ENCODE measurements at regions not wholly inside any gene's neighbourhood (a gene's known extent, or its start where the extent isn't known, plus 50 kb on each side); places are given as distances from the start of the nearest gene placed in this dataset.
"Not testable (repeated sequence)": the region's sequence is repeated elsewhere in the genome, so short reads cannot be mapped to it uniquely, and the experiment has no call there.

DNA sequence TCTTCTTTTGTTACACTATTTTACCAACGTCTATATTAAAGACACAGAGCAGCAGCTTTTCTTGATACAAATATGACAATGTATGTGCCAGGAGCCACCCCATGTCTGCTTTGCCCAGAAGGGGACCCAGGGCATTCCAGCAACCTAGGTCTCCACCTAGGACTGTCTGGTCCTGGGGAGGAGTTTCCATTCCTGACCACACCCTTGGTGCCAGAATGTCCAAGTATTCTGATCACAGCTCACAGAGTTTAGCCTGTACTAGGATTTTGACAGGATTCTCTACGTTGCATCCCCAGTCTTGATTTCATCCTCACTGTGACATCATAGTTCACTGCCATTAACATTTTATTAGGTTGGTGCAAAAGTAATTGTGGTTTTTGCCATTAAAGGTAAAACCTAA is 224.7 kb downstream of the SREK1 start:
- no peak overlapping the region for H3K4me3 ChIP-seq (ENCODE audit: low read depth, low read length)
- TF ChIP-seq, protein P1, sequence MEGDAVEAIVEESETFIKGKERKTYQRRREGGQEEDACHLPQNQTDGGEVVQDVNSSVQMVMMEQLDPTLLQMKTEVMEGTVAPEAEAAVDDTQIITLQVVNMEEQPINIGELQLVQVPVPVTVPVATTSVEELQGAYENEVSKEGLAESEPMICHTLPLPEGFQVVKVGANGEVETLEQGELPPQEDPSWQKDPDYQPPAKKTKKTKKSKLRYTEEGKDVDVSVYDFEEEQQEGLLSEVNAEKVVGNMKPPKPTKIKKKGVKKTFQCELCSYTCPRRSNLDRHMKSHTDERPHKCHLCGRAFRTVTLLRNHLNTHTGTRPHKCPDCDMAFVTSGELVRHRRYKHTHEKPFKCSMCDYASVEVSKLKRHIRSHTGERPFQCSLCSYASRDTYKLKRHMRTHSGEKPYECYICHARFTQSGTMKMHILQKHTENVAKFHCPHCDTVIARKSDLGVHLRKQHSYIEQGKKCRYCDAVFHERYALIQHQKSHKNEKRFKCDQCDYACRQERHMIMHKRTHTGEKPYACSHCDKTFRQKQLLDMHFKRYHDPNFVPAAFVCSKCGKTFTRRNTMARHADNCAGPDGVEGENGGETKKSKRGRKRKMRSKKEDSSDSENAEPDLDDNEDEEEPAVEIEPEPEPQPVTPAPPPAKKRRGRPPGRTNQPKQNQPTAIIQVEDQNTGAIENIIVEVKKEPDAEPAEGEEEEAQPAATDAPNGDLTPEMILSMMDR (IDR thresholded peaks at IDR 0.05; ENCODE audit: insufficient read depth, low read depth, low read length), result no peak
- no peaks in the 10 kb centered on the region for H3K36me3 ChIP-seq (ENCODE audit: control insufficient read depth, insufficient read depth, low read length)
- ChIA-PET CTCF (no interaction called here), POLR2A (no interaction called here)
- no peak for DNase-seq (ENCODE audit: low read depth)
- H3K27me3 ChIP-seq (ENCODE audit: control insufficient read depth, insufficient read depth, low read length), result no peaks in the 10 kb centered on the region

DNA sequence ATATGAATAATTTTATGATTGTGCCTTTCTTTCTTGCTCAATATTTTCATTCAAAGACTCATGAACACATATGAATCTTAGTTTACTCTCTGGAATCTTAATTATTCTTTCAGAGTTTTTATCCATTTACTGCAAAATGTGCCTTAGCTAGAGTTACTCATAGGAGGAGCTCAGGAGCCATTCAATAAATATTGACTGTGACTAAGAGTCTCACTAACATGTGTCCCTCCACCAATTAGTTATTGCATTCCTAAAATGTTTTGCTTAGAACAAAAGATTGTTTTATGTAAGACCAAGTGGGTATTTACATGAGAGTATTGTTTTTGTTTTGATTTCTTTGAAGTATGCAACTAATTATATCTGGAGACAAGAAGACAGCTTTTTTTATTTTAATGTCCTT is 218.4 kb upstream of the MAST4 start:
- DNase-seq (ENCODE audit: low read depth), result no peak
- no peak overlapping the region for H3K4me3 ChIP-seq (ENCODE audit: low read depth, low read length)
- ChIA-PET CTCF (no interaction called here), POLR2A (no interaction called here)
- TF ChIP-seq, protein P1 (IDR thresholded peaks at IDR 0.05; ENCODE audit: insufficient read depth, low read depth, low read length), result no peak
- no peaks in the 10 kb centered on the region for H3K27me3 ChIP-seq (ENCODE audit: control insufficient read depth, insufficient read depth, low read length)
- no peaks in the 10 kb centered on the region for H3K36me3 ChIP-seq (ENCODE audit: control insufficient read depth, insufficient read depth, low read length)

DNA sequence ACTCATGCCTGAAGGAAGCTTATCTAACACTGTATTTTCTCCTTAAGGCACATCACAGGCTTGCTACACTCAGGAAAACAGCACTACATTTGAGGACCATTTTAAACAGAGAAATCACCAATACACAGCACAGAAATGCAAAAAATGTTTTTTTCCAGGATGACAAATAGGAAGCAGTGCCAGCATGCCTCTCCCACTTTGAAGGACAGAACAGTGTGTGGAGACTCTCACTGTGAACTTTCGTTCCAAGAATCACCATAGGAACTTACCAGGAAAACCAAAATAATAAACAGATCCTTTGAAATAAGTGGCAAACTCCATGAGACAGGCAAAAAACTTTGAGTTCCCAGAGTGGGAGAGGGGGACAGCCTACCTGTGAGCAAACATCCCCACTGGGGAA is 217.8 kb upstream of the MAST4 start:
- DNase-seq (ENCODE audit: low read depth), result no peak
- no peaks in the 10 kb centered on the region for H3K36me3 ChIP-seq (ENCODE audit: control insufficient read depth, insufficient read depth, low read length)
- no peak overlapping the region for H3K4me3 ChIP-seq (ENCODE audit: low read depth, low read length)
- ChIA-PET CTCF (no interaction called here), POLR2A (no interaction called here)
- H3K27me3 ChIP-seq (ENCODE audit: control insufficient read depth, insufficient read depth, low read length), result no peaks in the 10 kb centered on the region
- TF ChIP-seq, protein P1 (IDR thresholded peaks at IDR 0.05; ENCODE audit: insufficient read depth, low read depth, low read length), result no peak

DNA sequence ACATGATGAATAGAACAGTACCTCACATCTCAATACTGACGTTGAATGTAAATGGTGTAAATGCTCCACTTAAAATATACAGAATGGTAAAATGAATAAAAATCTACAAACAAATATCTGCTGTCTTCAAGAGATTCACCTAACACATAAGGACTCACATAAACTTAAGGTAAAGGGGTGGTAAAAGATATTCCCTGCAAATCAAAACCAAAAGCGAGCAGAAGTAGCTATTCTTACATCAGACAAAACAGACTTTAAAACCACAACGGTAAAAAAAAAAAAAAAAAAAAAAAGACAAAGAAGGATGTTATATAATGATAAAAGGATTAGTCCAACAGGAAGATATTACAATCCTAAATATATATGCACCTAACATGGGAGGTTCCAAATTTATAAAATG is 214.0 kb upstream of the MAST4 start:
- no peaks in the 10 kb centered on the region for H3K27me3 ChIP-seq (ENCODE audit: control insufficient read depth, insufficient read depth, low read length)
- no peak for DNase-seq (ENCODE audit: low read depth)
- ChIA-PET POLR2A (no interaction called here), CTCF (no interaction called here)
- H3K4me3 ChIP-seq (ENCODE audit: low read depth, low read length), result no peak overlapping the region
- no peaks in the 10 kb centered on the region for H3K36me3 ChIP-seq (ENCODE audit: control insufficient read depth, insufficient read depth, low read length)
- TF ChIP-seq, protein P1 (IDR thresholded peaks at IDR 0.05; ENCODE audit: insufficient read depth, low read depth, low read length), result no peak

GRCh38 chr5:66405145-66405544 is 191.0 kb upstream of the MAST4 start:
- POLR2A ChIA-PET; DNase-seq (ENCODE audit: low read depth); H3K4me3 ChIP-seq (ENCODE audit: low read depth, low read length); H3K36me3 ChIP-seq (ENCODE audit: control insufficient read depth, insufficient read depth, low read length); H3K27me3 ChIP-seq (ENCODE audit: control insufficient read depth, insufficient read depth, low read length): not testable (repeated sequence)
- CTCF ChIA-PET, result interaction anchor here (0.6 kb wide), 1 partner anchor 113 kb away, joined by 3 read pairs; no protein-coding TSS in a partner anchor

DNA sequence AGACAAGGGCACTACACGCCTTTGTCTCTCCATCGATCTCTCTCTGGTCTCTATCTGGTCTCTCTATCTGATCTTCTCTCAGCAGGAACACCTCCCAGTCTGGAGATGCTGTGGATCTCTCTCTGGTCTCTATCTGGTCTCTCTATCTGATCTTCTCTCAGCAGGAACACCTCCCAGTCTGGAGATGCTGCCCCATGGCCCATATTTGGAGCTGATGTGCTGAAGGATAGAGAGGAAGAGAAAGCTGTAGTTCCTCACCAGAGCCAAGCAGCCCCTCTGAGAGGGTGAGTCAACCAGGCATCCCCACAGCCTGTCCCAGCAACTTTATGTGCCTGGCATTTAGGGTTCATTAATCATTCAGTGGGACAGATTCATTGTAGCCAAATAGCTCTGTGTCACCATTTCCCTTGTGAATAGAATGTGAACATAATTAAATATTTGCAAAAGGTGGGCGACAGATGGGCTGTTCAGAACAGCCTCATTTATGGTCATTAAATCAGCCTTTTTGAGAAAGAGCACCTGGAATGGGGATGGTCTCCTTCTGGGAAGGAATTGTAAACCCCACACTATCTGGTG is 189.3 kb upstream of the MAST4 start:
- DNase-seq (ENCODE audit: low read depth), result no peak
- TF ChIP-seq, protein P1 (IDR thresholded peaks at IDR 0.05; ENCODE audit: insufficient read depth, low read depth, low read length), result no peak
- no peak overlapping the region for H3K4me3 ChIP-seq (ENCODE audit: low read depth, low read length)
- no peaks in the 10 kb centered on the region for H3K27me3 ChIP-seq (ENCODE audit: control insufficient read depth, insufficient read depth, low read length)
- CTCF ChIA-PET, result no interaction called here
- no peaks in the 10 kb centered on the region for H3K36me3 ChIP-seq (ENCODE audit: control insufficient read depth, insufficient read depth, low read length)
- POLR2A ChIA-PET, result no interaction called here

Measured in BJ (cell line).